Neuronal stem cell (in vitro differentiated cells): ENCODE measurements at regions not wholly inside any gene's neighbourhood (a gene's known extent, or its start where the extent isn't known, plus 50 kb on each side); places are given as distances from the start of the nearest gene placed in this dataset.

ENCODE experiments used
- DNase-seq: peaks from one replicate; pipeline ENCODE4 v3.0.0-alpha.2; 2013; ENCODE audit warnings: low spot score
- H2AFZ ChIP-seq: one replicate; pipeline ENCODE4 v1.6.1; 2013; ENCODE audit warnings: mild to moderate bottlenecking, low read length, inconsistent platforms
- H2AK5ac ChIP-seq: 2 replicates; pipeline ENCODE4 v1.6.1; 2013; ENCODE audit warnings: low read depth, mild to moderate bottlenecking, inconsistent platforms, low read length, moderate library complexity, mixed read lengths
- H2BK120ac ChIP-seq: 2 replicates; pipeline ENCODE4 v1.6.1; 2013; ENCODE audit warnings: low read depth, mild to moderate bottlenecking, inconsistent platforms, low read length, moderate library complexity, mixed read lengths
- H2BK12ac ChIP-seq: one replicate; pipeline ENCODE4 v1.6.1; 2013; ENCODE audit warnings: low read length, inconsistent platforms
- H2BK15ac ChIP-seq: 2 replicates; pipeline ENCODE4 v1.6.1; 2013; ENCODE audit warnings: mild to moderate bottlenecking, low read length, inconsistent platforms, mixed read lengths
- H2BK5ac ChIP-seq: one replicate; pipeline ENCODE4 v1.6.1; 2013; ENCODE audit warnings: inconsistent platforms, mild to moderate bottlenecking, low read length, moderate library complexity
- H3K14ac ChIP-seq: one replicate; pipeline ENCODE4 v1.6.1; 2013; ENCODE audit warnings: low read length, inconsistent platforms
- H3K18ac ChIP-seq: 2 replicates; pipeline ENCODE4 v1.6.1; 2013; ENCODE audit warnings: low read length, inconsistent platforms
- H3K23ac ChIP-seq: 2 replicates; pipeline ENCODE4 v1.6.1; 2013; ENCODE audit warnings: low read depth, mild to moderate bottlenecking, mixed read lengths, low read length, inconsistent platforms; ENCODE audit not compliant: poor library complexity
- H3K27ac ChIP-seq: replicated peaks from 3 replicates; pipeline ENCODE4 v1.5.1; 2013; ENCODE audit warnings: low read length, inconsistent platforms
- H3K27me3 ChIP-seq, 3 experiments: 2 replicates each; pipeline ENCODE4 v1.6.1; 2013; ENCODE audit warnings: low read length in 3 of 3, mild to moderate bottlenecking in 2 of 3, inconsistent platforms in 1 of 3, low read depth in 1 of 3, mixed read lengths in 1 of 3, moderate library complexity in 1 of 3; ENCODE audit not compliant: control insufficient read depth in 3 of 3, insufficient read depth in 3 of 3
- H3K36me3 ChIP-seq, 2 donors: replicated peaks in 1 of 2; 2 replicates each; pipeline ENCODE4 v1.6.1; 2013; ENCODE audit warnings: low read length in 2 of 2; ENCODE audit not compliant: control insufficient read depth in 2 of 2, insufficient read depth in 2 of 2
- H3K4ac ChIP-seq: 2 replicates; pipeline ENCODE4 v1.6.1; 2013; ENCODE audit warnings: inconsistent platforms, mild to moderate bottlenecking, low read length, moderate library complexity
- H3K4me1 ChIP-seq, 2 donors: 1 replicate in 1 of 2; 2 replicates in 1 of 2; pipeline ENCODE4 v1.6.1; 2013; ENCODE audit warnings: low read length in 2 of 2, low read depth in 1 of 2; ENCODE audit not compliant: control insufficient read depth in 2 of 2, insufficient read depth in 1 of 2
- H3K4me2 ChIP-seq: one replicate; pipeline ENCODE4 v1.6.1; 2013; ENCODE audit warnings: mild to moderate bottlenecking, low read length, inconsistent platforms; ENCODE audit not compliant: insufficient read depth, poor library complexity, severe bottlenecking
- H3K4me3 ChIP-seq, 2 donors: 2 replicates each; pipeline ENCODE4 v1.5.1; 2013; ENCODE audit warnings: low read length in 2 of 2, mild to moderate bottlenecking in 2 of 2, inconsistent platforms in 1 of 2, moderate library complexity in 1 of 2
- H3K79me1 ChIP-seq: one replicate; pipeline ENCODE4 v1.6.1; 2013; ENCODE audit warnings: low read depth, mild to moderate bottlenecking, inconsistent platforms, low read length, moderate library complexity
- H3K9ac ChIP-seq: one replicate; pipeline ENCODE4 v1.6.1; 2013; ENCODE audit warnings: mild to moderate bottlenecking, low read depth, low read length, inconsistent platforms; ENCODE audit not compliant: poor library complexity
- H3K9me3 ChIP-seq, 2 donors: replicated peaks in 1 of 2; 2 replicates each; pipeline versions ENCODE3 to v1.6.1; 2013; ENCODE audit warnings: low read length in 2 of 2, mild to moderate bottlenecking in 2 of 2, inconsistent platforms in 1 of 2, low read depth in 1 of 2, mixed read lengths in 1 of 2, moderate library complexity in 1 of 2; ENCODE audit not compliant: control insufficient read depth in 2 of 2, insufficient read depth in 1 of 2
- H4K8ac ChIP-seq: one replicate; pipeline ENCODE4 v1.6.1; 2013; ENCODE audit warnings: low read depth, mild to moderate bottlenecking, inconsistent platforms, low read length, moderate library complexity
- H4K91ac ChIP-seq: one replicate; pipeline ENCODE4 v1.6.1; 2013; ENCODE audit warnings: low read length, low read depth, mild to moderate bottlenecking, inconsistent platforms; ENCODE audit not compliant: poor library complexity
- WGBS, 2 donors: extraction: QIAGEN DNeasy Blood & Tissue Kit; methylation state at CpG; one replicate each; pipeline ENCODE4 v1.1.7; 2013; ENCODE audit warnings: missing lambda C conversion rate in 2 of 2, mixed read lengths in 1 of 2; ENCODE audit not compliant: insufficient read length in 2 of 2, insufficient replicate concordance in 1 of 2; ENCODE audit errors: extremely low coverage in 2 of 2; 5-methylcytosine and 5-hydroxymethylcytosine counted together

DNA sequence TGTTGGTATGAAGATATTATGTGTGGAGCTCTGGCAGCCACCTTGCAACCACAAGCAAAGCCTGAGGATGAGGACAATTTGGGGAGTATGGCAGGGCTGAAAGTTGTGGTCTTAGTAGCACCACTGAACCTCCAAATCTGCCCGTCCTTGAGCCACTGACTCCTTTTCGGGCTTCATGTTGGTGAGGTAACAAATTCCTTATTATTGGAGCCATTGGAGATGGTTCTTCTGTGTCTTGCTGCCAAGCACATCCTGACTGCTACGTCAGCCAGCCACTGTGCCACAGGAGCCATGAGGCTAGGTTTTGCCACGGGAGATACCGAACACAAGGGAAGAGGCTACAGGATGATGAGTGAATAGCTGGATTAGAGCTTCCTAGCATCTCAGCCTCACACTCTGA, 201.6 kb downstream of the BMP7 start:
- Histone ChIP-seq H3K4ac (no peak overlapping the region), H3K9ac (no peak overlapping the region), H2AK5ac (no peak overlapping the region), H3K4me1 (peaks cover 0 to 2% of the 10 kb centered on the region in 2 donors), H3K36me3 (no peaks in the 10 kb centered on the region), H4K8ac (no peak overlapping the region), H3K23ac (no peak overlapping the region), H3K9me3 (no peaks in the 10 kb centered on the region), H3K27me3 (peaks cover 0 to 34% (median 4%) of the 10 kb centered on the region in 3 experiments), H3K4me3 (no peak overlapping the region), H2BK15ac (no peak overlapping the region), H3K79me1 (no peaks in the 10 kb centered on the region), H2AFZ (no peak overlapping the region), H2BK5ac (no peak overlapping the region), H3K27ac (no peak overlapping the region), H3K18ac (no peak overlapping the region), H2BK120ac (no peak overlapping the region), H4K91ac (no peak overlapping the region), H2BK12ac (no peak overlapping the region), H3K14ac (no peak overlapping the region), H3K4me2 (no peak overlapping the region)
- no CpG with 5 or more reads among the region's 5 CpGs for WGBS, 2 donors
- no peak for DNase-seq

DNA sequence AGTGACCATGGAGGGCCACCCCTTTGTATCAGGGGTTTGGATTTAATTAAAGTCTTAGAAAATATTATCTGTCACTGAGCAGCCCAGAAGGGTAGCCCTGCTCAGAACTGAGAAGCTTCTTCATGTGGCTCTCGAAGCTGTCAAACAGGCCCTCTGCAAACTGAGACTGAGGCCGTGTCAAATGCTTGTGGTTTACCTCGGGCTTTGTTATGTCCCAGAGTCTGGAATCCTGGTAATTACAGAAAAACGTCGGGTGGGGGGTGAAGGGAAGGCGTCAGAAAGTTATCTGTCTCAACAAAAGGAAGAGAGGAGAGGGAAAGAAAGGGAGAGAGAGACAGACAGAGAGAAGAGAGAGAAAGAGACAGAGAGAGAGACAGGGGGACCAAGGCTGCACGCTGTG, 200.8 kb downstream of the BMP7 start:
- WGBS, 2 donors = no CpG with 5 or more reads among the region's 7 CpGs
- H3K4me3 ChIP-seq = no peak overlapping the region
- H3K23ac ChIP-seq = no peak overlapping the region
- no peak overlapping the region for H4K91ac ChIP-seq
- H2BK120ac ChIP-seq = no peak overlapping the region
- H3K14ac ChIP-seq = no peak overlapping the region
- no peaks in the 10 kb centered on the region for H3K79me1 ChIP-seq
- no peak overlapping the region for H2BK5ac ChIP-seq
- H3K4ac ChIP-seq = no peak overlapping the region
- H3K4me2 ChIP-seq = no peak overlapping the region
- no peaks in the 10 kb centered on the region for H3K9me3 ChIP-seq
- H3K4me1 ChIP-seq = peaks cover 0 to 3% of the 10 kb centered on the region in 2 donors
- no peaks in the 10 kb centered on the region for H3K36me3 ChIP-seq
- no peak overlapping the region for H2AK5ac ChIP-seq
- H3K9ac ChIP-seq = no peak overlapping the region
- DNase-seq = no peak
- peaks cover 0 to 39% (median 7%) of the 10 kb centered on the region in 3 experiments for H3K27me3 ChIP-seq
- no peak overlapping the region for H4K8ac ChIP-seq
- no peak overlapping the region for H3K27ac ChIP-seq
- no peak overlapping the region for H2BK12ac ChIP-seq
- H3K18ac ChIP-seq = no peak overlapping the region
- no peak overlapping the region for H2BK15ac ChIP-seq
- H2AFZ ChIP-seq = no peak overlapping the region

DNA sequence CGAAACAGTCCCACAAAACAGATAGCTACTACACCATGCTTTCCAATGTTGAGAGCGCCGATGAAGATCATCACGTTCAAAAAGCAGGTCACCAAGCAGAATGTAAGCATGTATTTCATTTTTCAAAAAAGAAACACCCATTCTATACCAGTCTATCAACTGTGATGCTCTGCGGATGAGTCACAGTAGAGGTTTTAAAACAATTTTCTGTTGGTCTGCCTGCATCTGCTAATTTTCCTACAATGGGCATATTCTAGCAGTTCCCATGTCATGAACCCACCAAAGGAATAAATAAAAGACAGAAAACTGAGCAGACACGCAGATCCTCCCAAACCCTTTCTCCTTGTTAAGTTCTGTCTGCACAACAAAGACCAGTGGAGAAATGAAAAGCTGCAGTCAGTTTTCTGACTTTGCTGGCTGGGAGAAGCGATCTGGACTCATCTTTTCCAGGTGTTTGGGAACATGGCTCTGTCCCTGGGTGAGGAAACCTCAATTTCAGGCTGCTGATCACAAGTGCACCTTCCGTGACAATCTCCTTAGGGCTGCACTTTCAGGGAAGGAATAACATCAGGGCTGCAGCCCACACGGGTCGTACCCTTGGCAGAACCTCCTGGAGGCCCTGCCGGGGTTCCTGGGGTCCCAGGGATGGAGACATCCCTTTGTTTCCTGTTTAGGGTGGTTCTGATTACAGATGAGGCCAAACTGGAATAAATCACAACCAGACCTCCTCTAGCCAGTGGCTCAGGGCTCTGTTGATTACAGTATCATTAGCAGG, 200.1 kb downstream of the BMP7 start:
- Histone ChIP-seq H3K4me2 (no peak overlapping the region), H3K79me1 (no peaks in the 10 kb centered on the region), H2BK15ac (no peak overlapping the region), H3K27ac (no peak overlapping the region), H2BK12ac (no peak overlapping the region), H3K9me3 (no peaks in the 10 kb centered on the region), H3K36me3 (no peaks in the 10 kb centered on the region), H2BK120ac (no peak overlapping the region), H3K4me3 (no peak overlapping the region), H3K9ac (no peak overlapping the region), H2BK5ac (no peak overlapping the region), H3K18ac (no peak overlapping the region), H3K14ac (no peak overlapping the region), H2AK5ac (no peak overlapping the region), H2AFZ (no peak overlapping the region), H3K4ac (no peak overlapping the region), H3K4me1 (peaks cover 2 to 6% of the 10 kb centered on the region in 2 donors), H3K23ac (no peak overlapping the region), H4K91ac (no peak overlapping the region), H3K27me3 (peaks cover 0 to 42% (median 9%) of the 10 kb centered on the region in 3 experiments), H4K8ac (no peak overlapping the region)
- no peak for DNase-seq
- WGBS, 2 donors = no CpG with 5 or more reads among the region's 11 CpGs

DNA sequence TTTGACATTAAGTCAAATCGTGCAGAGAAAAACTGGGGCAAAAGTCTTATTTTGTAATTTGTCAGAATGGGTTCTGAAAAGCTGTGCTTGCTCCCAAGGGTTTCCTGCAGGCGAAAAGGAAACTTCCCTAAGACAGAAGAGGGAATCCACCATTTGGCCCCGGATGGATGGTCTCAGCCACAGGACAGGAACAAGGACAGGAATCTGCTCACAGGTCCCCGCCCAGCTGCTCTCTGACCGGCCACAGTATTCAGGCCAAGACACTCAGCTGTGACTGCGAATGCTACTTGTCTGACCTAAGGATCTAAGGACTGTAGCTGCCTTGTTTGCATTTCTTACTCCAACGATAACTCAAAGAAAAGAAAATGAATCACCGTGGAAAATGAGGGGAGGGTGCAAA, 197.0 kb downstream of the BMP7 start:
- peaks cover 5 to 10% of the 10 kb centered on the region in 2 donors for H3K4me1 ChIP-seq
- H3K4me3 ChIP-seq = no peak overlapping the region
- H2AK5ac ChIP-seq = no peak overlapping the region
- H2BK5ac ChIP-seq = no peak overlapping the region
- H2BK120ac ChIP-seq = no peak overlapping the region
- H3K79me1 ChIP-seq = no peaks in the 10 kb centered on the region
- no CpG with 5 or more reads among the region's 8 CpGs for WGBS, 2 donors
- no peak overlapping the region for H4K91ac ChIP-seq
- no peak overlapping the region for H3K4ac ChIP-seq
- no peak overlapping the region for H3K23ac ChIP-seq
- no peaks in the 10 kb centered on the region for H3K36me3 ChIP-seq
- no peak overlapping the region for H3K27ac ChIP-seq
- no peak overlapping the region for H2AFZ ChIP-seq
- H3K14ac ChIP-seq = no peak overlapping the region
- DNase-seq = no peak
- H2BK12ac ChIP-seq = no peak overlapping the region
- H4K8ac ChIP-seq = no peak overlapping the region
- peaks cover 0 to 48% (median 17%) of the 10 kb centered on the region in 3 experiments for H3K27me3 ChIP-seq
- no peak overlapping the region for H2BK15ac ChIP-seq
- H3K18ac ChIP-seq = no peak overlapping the region
- H3K9ac ChIP-seq = no peak overlapping the region
- H3K9me3 ChIP-seq = no peaks in the 10 kb centered on the region
- H3K4me2 ChIP-seq = no peak overlapping the region
